CD8-positive, alpha-beta memory T cell (primary cell): ENCODE measurements at regions not wholly inside any gene's neighbourhood (a gene's known extent, or its start where the extent isn't known, plus 50 kb on each side); places are given as distances from the start of the nearest gene placed in this dataset.

Experiments
- CTCF ChIA-PET: fragments of 350-600 bp; sonication (Branson Sonifier 250); formaldehyde crosslinking; loops from one replicate; lab custom pipeline; 2021; ENCODE audit warnings: antibody characterized with exemption; lab: Charles Lee
- POLR2A ChIA-PET: fragments of 350-600 bp; sonication (Branson Sonifier 250); formaldehyde crosslinking; loops from one replicate; lab custom pipeline; 2021; ENCODE audit warnings: antibody characterized with exemption; lab: Charles Lee
- DNase-seq, 5 donors: peaks; one replicate each; pipeline versions ENCODE4 v3.0.0 to v3.0.0-alpha.2; 2020 to 2022; ENCODE audit warnings: mixed read lengths in 1 of 5
- H3K27ac ChIP-seq: one replicate; pipeline ENCODE4 v1.7.0; 2013; ENCODE audit warnings: low read depth, mild to moderate bottlenecking, low read length, moderate library complexity
- H3K27me3 ChIP-seq: 2 replicates; pipeline ENCODE4 v1.7.0; 2013; ENCODE audit warnings: low read length, mild to moderate bottlenecking; ENCODE audit not compliant: insufficient read depth, poor library complexity, severe bottlenecking
- H3K36me3 ChIP-seq: 2 replicates; pipeline ENCODE4 v1.7.0; 2013; ENCODE audit warnings: mild to moderate bottlenecking, low read length, moderate library complexity; ENCODE audit not compliant: insufficient read depth
- H3K4me1 ChIP-seq: 2 replicates; pipeline ENCODE4 v1.7.0; 2013; ENCODE audit warnings: mild to moderate bottlenecking, low read length, moderate library complexity; ENCODE audit not compliant: insufficient read depth
- H3K4me3 ChIP-seq: 2 replicates; pipeline ENCODE4 v1.7.0; 2013; ENCODE audit warnings: mild to moderate bottlenecking, low read length
- H3K9me3 ChIP-seq: 2 replicates; pipeline ENCODE4 v1.7.0; 2013; ENCODE audit warnings: mild to moderate bottlenecking, low read length
- H3K27ac Mint-ChIP-seq, 8 donors: one replicate each; pipeline ENCODE4 v1.8.0; 2020 to 2021; ENCODE audit warnings: mixed read lengths in 8 of 8, mild to moderate bottlenecking in 6 of 8, inconsistent platforms in 3 of 8, moderate library complexity in 3 of 8
- H3K27me3 Mint-ChIP-seq, 2 donors: one replicate each; pipeline ENCODE4 v1.8.0; 2020 to 2021; ENCODE audit warnings: mixed read lengths in 2 of 2, mild to moderate bottlenecking in 1 of 2, moderate library complexity in 1 of 2
- H3K36me3 Mint-ChIP-seq, 3 donors: one replicate each; pipeline ENCODE4 v1.8.0; 2020 to 2021; ENCODE audit warnings: mixed read lengths in 3 of 3, inconsistent platforms in 1 of 3, mild to moderate bottlenecking in 1 of 3
- H3K4me1 Mint-ChIP-seq, 3 donors: one replicate each; pipeline ENCODE4 v1.8.0; 2020 to 2021; ENCODE audit warnings: mixed read lengths in 3 of 3, inconsistent platforms in 1 of 3, mild to moderate bottlenecking in 1 of 3
- H3K4me3 Mint-ChIP-seq, 7 donors: one replicate each; pipeline ENCODE4 v1.8.0; 2020 to 2021; ENCODE audit warnings: mixed read lengths in 7 of 7, mild to moderate bottlenecking in 6 of 7, moderate library complexity in 4 of 7, inconsistent platforms in 2 of 7
- H3K9me3 Mint-ChIP-seq, 5 donors: one replicate each; pipeline ENCODE4 v1.8.0; 2020 to 2022; ENCODE audit warnings: mixed read lengths in 5 of 5, mild to moderate bottlenecking in 3 of 5, moderate library complexity in 2 of 5, inconsistent platforms in 1 of 5

GRCh38 chr4:137631605-137632004 lies 99.3 kb upstream of the PCDH18 start:
- Histone ChIP-seq H3K4me1 (no peaks in the 10 kb centered on the region), H3K27ac (no peak overlapping the region), H3K27me3 (no peaks in the 10 kb centered on the region), H3K36me3 (no peaks in the 10 kb centered on the region), H3K9me3 (no peaks in the 10 kb centered on the region), H3K4me3 (no peak overlapping the region)
- H3K4me1 Mint-ChIP-seq: no peaks in the 10 kb centered on the region
- H3K27ac Mint-ChIP-seq: no peak overlapping the region
- no peaks in the 10 kb centered on the region for H3K36me3 Mint-ChIP-seq
- POLR2A ChIA-PET: no interaction called here
- DNase-seq: no peak
- CTCF ChIA-PET: no interaction called here
- peaks cover 0 to 14% (median 6%) of the 10 kb centered on the region in 5 donors for H3K9me3 Mint-ChIP-seq
- no peaks in the 10 kb centered on the region for H3K27me3 Mint-ChIP-seq
- H3K4me3 Mint-ChIP-seq: no peak overlapping the region

GRCh38 chr4:137630252-137630651 lies 98.0 kb upstream of the PCDH18 start:
- no peaks in the 10 kb centered on the region for H3K4me1 Mint-ChIP-seq
- ChIA-PET POLR2A (no interaction called here), CTCF (no interaction called here)
- H3K27ac Mint-ChIP-seq: no peak overlapping the region
- H3K36me3 Mint-ChIP-seq: no peaks in the 10 kb centered on the region
- Histone ChIP-seq H3K4me1 (no peaks in the 10 kb centered on the region), H3K27me3 (no peaks in the 10 kb centered on the region), H3K36me3 (no peaks in the 10 kb centered on the region), H3K4me3 (no peak overlapping the region), H3K9me3 (no peaks in the 10 kb centered on the region), H3K27ac (no peak overlapping the region)
- peaks cover 0 to 14% (median 6%) of the 10 kb centered on the region in 5 donors for H3K9me3 Mint-ChIP-seq
- H3K27me3 Mint-ChIP-seq: no peaks in the 10 kb centered on the region
- H3K4me3 Mint-ChIP-seq: no peak overlapping the region
- no peak for DNase-seq

GRCh38 chr4:137627739-137628460 lies 95.6 kb upstream of the PCDH18 start:
- ChIA-PET POLR2A (no interaction called here), CTCF (no interaction called here)
- Histone ChIP-seq H3K4me3 (no peak overlapping the region), H3K9me3 (no peaks in the 10 kb centered on the region), H3K27ac (no peak overlapping the region), H3K27me3 (no peaks in the 10 kb centered on the region), H3K36me3 (no peaks in the 10 kb centered on the region), H3K4me1 (no peaks in the 10 kb centered on the region)
- no peaks in the 10 kb centered on the region for H3K27me3 Mint-ChIP-seq
- H3K27ac Mint-ChIP-seq: no peak overlapping the region
- H3K4me3 Mint-ChIP-seq: no peak overlapping the region
- DNase-seq: no peak
- peaks cover 0 to 14% (median 6%) of the 10 kb centered on the region in 5 donors for H3K9me3 Mint-ChIP-seq
- H3K4me1 Mint-ChIP-seq: no peaks in the 10 kb centered on the region
- H3K36me3 Mint-ChIP-seq: no peaks in the 10 kb centered on the region

GRCh38 chr4:137626942-137627738 lies 94.8 kb upstream of the PCDH18 start:
- Histone ChIP-seq H3K9me3 (no peaks in the 10 kb centered on the region), H3K36me3 (no peaks in the 10 kb centered on the region), H3K27ac (no peak overlapping the region), H3K4me1 (no peaks in the 10 kb centered on the region), H3K4me3 (no peak overlapping the region), H3K27me3 (no peaks in the 10 kb centered on the region)
- Mint-ChIP-seq H3K4me3 (no peak overlapping the region), H3K36me3 (no peaks in the 10 kb centered on the region), H3K4me1 (no peaks in the 10 kb centered on the region), H3K9me3 (peaks cover 0 to 11% (median 3%) of the 10 kb centered on the region in 5 donors), H3K27ac (no peak overlapping the region), H3K27me3 (no peaks in the 10 kb centered on the region)
- ChIA-PET CTCF (no interaction called here), POLR2A (no interaction called here)
- no peak for DNase-seq

GRCh38 chr4:137623013-137623412 lies 90.7 kb upstream of the PCDH18 start:
- H3K27me3 ChIP-seq: no peaks in the 10 kb centered on the region
- H3K36me3 ChIP-seq: no peaks in the 10 kb centered on the region
- ChIA-PET POLR2A (no interaction called here), CTCF (no interaction called here)
- H3K4me1 Mint-ChIP-seq: no peaks in the 10 kb centered on the region
- DNase-seq: no peak
- peaks cover 0 to 4% (median 1%) of the 10 kb centered on the region in 5 donors for H3K9me3 Mint-ChIP-seq
- no peaks in the 10 kb centered on the region for H3K27me3 Mint-ChIP-seq
- no peak overlapping the region for H3K27ac ChIP-seq
- H3K4me1 ChIP-seq: no peaks in the 10 kb centered on the region
- no peak overlapping the region for H3K27ac Mint-ChIP-seq
- H3K4me3 Mint-ChIP-seq: no peak overlapping the region
- H3K4me3 ChIP-seq: no peak overlapping the region
- no peaks in the 10 kb centered on the region for H3K36me3 Mint-ChIP-seq
- no peaks in the 10 kb centered on the region for H3K9me3 ChIP-seq

- Mint-ChIP-seq H3K27me3 (no peaks in the 10 kb centered on the region), H3K36me3 (no peaks in the 10 kb centered on the region), H3K4me1 (no peaks in the 10 kb centered on the region), H3K4me3 (no peak overlapping the region), H3K27ac (no peak overlapping the region), H3K9me3 (peaks cover 0 to 4% (median 0%) of the 10 kb centered on the region in 5 donors)
- no peaks in the 10 kb centered on the region for H3K27me3 ChIP-seq
- no peaks in the 10 kb centered on the region for H3K4me1 ChIP-seq
- no peaks in the 10 kb centered on the region for H3K9me3 ChIP-seq
- no peak overlapping the region for H3K4me3 ChIP-seq
- no peak overlapping the region for H3K27ac ChIP-seq
- H3K36me3 ChIP-seq: no peaks in the 10 kb centered on the region
- ChIA-PET POLR2A (no interaction called here), CTCF (no interaction called here)
- DNase-seq: no peak
Observed at GRCh38 chr4:137621056-137621455, 88.8 kb upstream of the PCDH18 start.

- no peaks in the 10 kb centered on the region for H3K4me1 Mint-ChIP-seq
- ChIA-PET POLR2A (no interaction called here), CTCF (no interaction called here)
- H3K4me1 ChIP-seq: no peaks in the 10 kb centered on the region
- H3K4me3 Mint-ChIP-seq: no peak overlapping the region
- H3K27ac Mint-ChIP-seq: no peak overlapping the region
- H3K27ac ChIP-seq: no peak overlapping the region
- no peak for DNase-seq
- no peaks in the 10 kb centered on the region for H3K9me3 ChIP-seq
- no peaks in the 10 kb centered on the region for H3K36me3 Mint-ChIP-seq
- H3K9me3 Mint-ChIP-seq: peaks cover 2 to 15% (median 5%) of the 10 kb centered on the region in 5 donors
- H3K27me3 ChIP-seq: no peaks in the 10 kb centered on the region
- H3K36me3 ChIP-seq: no peaks in the 10 kb centered on the region
- H3K27me3 Mint-ChIP-seq: no peaks in the 10 kb centered on the region
- H3K4me3 ChIP-seq: no peak overlapping the region
Observed at GRCh38 chr4:137614491-137614890, 82.2 kb upstream of the PCDH18 start.

- no peak overlapping the region for H3K27ac ChIP-seq
- DNase-seq: no peak
- no peaks in the 10 kb centered on the region for H3K36me3 ChIP-seq
- H3K36me3 Mint-ChIP-seq: no peaks in the 10 kb centered on the region
- no peaks in the 10 kb centered on the region for H3K9me3 ChIP-seq
- CTCF ChIA-PET: no interaction called here
- H3K4me3 Mint-ChIP-seq: no peak overlapping the region
- no peak overlapping the region for H3K27ac Mint-ChIP-seq
- H3K4me3 ChIP-seq: no peak overlapping the region
- H3K9me3 Mint-ChIP-seq: peaks cover 4 to 19% (median 5%) of the 10 kb centered on the region in 5 donors
- H3K27me3 Mint-ChIP-seq: no peaks in the 10 kb centered on the region
- H3K27me3 ChIP-seq: no peaks in the 10 kb centered on the region
- H3K4me1 ChIP-seq: no peaks in the 10 kb centered on the region
- POLR2A ChIA-PET: no interaction called here
- no peaks in the 10 kb centered on the region for H3K4me1 Mint-ChIP-seq
Observed at GRCh38 chr4:137611998-137612700, 79.9 kb upstream of the PCDH18 start.
